WI38 (cell line): ENCODE measurements at regions not wholly inside any gene's neighbourhood (a gene's known extent, or its start where the extent isn't known, plus 50 kb on each side); places are given as distances from the start of the nearest gene placed in this dataset.

Source experiments
- H3K4me3 ChIP-seq: 2 replicates; pipeline ENCODE4 v1.5.1; 2011; ENCODE audit warnings: low read depth, mild to moderate bottlenecking, control low read depth, low read length
- TF ChIP-seq, protein P1 (sequence below): IDR thresholded peaks from 2 replicates; pipeline ENCODE4 v1.5.1; 2012; ENCODE audit warnings: low read depth, mild to moderate bottlenecking, control low read depth, low read length

- no peak overlapping the region for H3K4me3 ChIP-seq
- TF ChIP-seq, protein P1, sequence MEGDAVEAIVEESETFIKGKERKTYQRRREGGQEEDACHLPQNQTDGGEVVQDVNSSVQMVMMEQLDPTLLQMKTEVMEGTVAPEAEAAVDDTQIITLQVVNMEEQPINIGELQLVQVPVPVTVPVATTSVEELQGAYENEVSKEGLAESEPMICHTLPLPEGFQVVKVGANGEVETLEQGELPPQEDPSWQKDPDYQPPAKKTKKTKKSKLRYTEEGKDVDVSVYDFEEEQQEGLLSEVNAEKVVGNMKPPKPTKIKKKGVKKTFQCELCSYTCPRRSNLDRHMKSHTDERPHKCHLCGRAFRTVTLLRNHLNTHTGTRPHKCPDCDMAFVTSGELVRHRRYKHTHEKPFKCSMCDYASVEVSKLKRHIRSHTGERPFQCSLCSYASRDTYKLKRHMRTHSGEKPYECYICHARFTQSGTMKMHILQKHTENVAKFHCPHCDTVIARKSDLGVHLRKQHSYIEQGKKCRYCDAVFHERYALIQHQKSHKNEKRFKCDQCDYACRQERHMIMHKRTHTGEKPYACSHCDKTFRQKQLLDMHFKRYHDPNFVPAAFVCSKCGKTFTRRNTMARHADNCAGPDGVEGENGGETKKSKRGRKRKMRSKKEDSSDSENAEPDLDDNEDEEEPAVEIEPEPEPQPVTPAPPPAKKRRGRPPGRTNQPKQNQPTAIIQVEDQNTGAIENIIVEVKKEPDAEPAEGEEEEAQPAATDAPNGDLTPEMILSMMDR, result no peak
Measured at GRCh38 chr9:93896496-93897033, 58.6 kb downstream of the BARX1 start.

DNA sequence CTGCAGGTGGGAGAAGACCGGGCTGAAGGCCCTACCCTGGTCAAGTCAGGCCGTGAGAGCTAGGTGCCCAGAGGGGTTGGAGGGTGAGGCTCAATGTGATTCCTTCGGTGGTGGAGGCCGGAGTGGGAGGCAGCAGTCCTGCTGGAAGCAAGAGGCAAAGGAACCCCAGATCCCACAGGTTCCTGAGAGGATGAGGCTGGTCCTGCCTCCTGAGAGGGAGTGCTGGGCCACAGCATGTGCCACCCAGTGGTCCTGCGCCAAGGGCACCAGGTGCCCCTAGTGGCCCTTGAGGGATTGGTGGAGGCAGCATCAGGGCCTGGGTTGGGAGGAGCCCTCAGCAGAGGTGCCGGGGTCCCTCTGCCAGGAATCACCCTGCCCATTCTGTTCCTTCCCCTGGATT is 59.1 kb downstream of the BARX1 start:
- no peak overlapping the region for H3K4me3 ChIP-seq
- TF ChIP-seq, protein P1, result no peak

DNA sequence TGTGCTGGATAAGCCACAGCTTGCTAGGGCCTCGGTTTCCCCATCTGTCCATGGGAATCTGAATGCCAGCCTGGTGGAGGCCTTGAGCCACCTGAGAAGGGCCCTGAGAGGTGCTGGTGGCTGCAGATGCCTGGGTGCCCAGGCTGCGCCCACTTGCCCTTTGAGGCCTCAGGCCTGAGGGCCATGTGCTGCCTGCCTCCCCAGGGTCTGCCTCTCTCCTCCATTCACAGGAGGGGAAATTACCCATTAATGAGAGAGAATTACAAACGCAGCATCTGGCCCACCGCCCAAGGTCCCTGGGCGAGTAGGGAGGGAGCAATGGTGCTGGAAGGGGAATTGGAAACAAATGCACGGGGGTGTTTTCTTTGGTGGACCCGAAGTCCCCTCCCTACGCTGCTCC is 59.6 kb downstream of the BARX1 start:
- H3K4me3 ChIP-seq, result no peak overlapping the region
- TF ChIP-seq, protein P1, result no peak

DNA sequence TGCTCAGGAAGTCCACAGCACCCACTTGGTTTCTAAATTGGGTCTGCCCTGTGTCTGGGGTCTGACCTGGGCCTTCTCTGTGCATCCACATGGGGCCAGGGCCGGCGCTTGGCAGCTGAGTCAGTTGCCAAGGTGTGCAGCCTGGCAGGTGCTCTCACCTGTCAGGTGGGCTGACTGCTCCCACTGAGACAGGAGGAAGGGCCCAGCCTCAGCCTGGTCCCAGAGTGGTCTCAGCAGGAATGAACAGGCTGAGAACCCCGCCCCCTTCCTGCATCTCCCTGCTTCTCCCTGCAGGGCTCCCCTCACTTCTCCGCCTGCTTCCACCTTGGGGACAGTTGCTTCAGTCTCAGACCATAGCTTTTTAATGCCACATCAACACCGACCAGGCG is 60.5 kb downstream of the BARX1 start:
- TF ChIP-seq, protein P1, result no peak
- H3K4me3 ChIP-seq, result no peak overlapping the region

DNA sequence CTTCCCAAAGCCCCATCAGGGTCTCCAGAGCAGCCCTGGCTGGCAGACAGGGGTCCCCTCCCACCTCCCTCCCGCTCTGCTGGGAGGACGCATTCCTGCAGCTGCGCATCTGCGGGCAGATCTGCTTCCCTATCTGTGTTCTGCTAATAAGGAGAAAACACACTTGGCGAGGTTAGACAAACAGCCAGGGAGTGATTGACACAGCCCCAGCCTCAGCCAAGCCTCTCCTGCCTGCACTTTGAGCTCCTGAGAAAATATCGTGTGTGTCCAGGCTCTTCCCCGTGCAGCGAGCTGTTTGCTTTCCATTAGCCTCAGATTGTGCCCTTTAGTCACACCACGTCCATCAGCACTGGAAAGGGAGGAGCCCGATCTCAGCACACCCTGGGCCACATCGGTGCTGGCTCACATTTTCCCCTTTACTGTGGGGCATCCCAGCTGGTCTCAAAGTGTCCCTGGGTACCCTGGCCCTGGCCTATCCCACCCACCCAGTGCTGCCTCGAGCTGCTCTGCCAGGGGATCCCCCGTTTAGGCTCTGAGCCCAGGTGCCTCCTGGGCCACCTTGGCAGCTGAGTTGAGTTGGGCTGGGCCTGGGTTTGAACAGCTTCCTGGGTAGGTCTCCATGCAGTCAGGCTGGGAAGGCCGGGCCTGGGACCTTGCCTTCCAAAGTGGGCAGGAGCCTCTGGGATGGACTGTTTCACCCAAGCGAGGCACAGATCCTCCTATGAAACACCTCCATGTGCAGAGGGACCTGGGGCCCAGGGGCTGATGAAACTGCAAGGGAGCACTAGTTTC is 61.1 kb downstream of the BARX1 start:
- TF ChIP-seq, protein P1, result no peak
- H3K4me3 ChIP-seq, result no peak overlapping the region

DNA sequence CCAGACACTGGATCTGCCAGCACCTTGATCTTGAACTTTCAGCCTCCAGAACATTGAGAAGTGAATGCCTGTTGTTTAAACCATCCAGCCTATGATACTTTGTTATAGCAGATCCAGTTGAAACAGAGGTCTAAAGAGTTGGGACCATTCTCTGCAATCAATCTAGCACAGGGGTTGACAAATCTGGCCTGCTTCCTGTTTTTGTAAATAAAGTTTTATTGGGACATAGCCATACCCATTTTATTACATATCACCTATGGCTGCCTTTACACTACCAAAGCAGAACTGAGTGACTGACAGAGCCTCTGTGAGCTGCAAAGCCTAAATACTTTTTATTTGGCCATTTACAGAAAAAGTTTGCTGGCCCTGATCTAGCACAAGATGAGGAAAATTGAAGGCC is 62.0 kb downstream of the BARX1 start:
- TF ChIP-seq, protein P1, result no peak

GRCh38 chr9:93892748-93893147 is 62.4 kb downstream of the BARX1 start:
- H3K4me3 ChIP-seq, result no peak overlapping the region

More for the DNA sequence above, 62.0 kb downstream of the BARX1 start:
- H3K4me3 ChIP-seq, result no peak overlapping the region

More at GRCh38 chr9:93892748-93893147, 62.4 kb downstream of the BARX1 start:
- TF ChIP-seq, protein P1, result no peak
